ENCODE measurements at regions not wholly inside any gene's neighbourhood (a gene's known extent, or its start where the extent isn't known, plus 50 kb on each side); places are given as distances from the start of the nearest gene placed in this dataset.

DNA sequence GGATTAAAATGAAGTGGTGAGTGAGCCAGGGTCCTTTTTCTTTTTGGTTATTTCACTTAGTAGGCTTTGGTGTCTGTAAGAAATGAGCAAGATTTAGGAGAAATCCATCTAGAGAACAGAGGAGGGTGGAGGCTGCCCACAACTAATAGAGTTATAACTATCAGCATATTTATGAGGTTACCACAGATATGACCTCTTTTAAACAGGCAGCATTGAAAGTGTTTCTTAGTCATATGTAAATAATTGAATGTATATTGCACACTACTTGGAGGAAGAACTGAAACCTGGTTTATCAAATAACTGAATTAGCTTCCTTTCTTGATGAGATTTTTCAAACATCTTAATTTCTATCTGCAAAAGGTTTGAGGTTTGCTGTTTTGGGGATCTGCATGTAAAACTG is 483.1 kb upstream of the PIK3R1 start:
- TF ChIP-seq SIN3A (IDR thresholded peaks at IDR 0.05; ENCODE audit: borderline replicate concordance, insufficient read depth, low read length) (no peak), TAF1 (IDR thresholded peaks at IDR 0.05; ENCODE audit: borderline replicate concordance, insufficient read depth, low read length) (no peak)

All from PFSK-1 (cell line).